Loucy (cell line): ENCODE measurements at regions not wholly inside any gene's neighbourhood (a gene's known extent, or its start where the extent isn't known, plus 50 kb on each side); places are given as distances from the start of the nearest gene placed in this dataset.

ENCODE experiments used
- H2AFZ ChIP-seq: fragments of 200-600 bp; sonication (generic); 2 replicates; pipeline ENCODE4 v1.6.0; 2016; ENCODE audit warnings: antibody characterized with exemption, mild to moderate bottlenecking, low read length, moderate library complexity
- H3F3A ChIP-seq: fragments of 200-600 bp; 2 replicates; pipeline ENCODE4 v1.6.0; 2016; ENCODE audit warnings: antibody characterized with exemption, low read depth, mild to moderate bottlenecking
- H3K27me3 ChIP-seq: fragments of 200-600 bp; sonication (generic); 2 replicates; pipeline ENCODE4 v1.6.1; 2014; ENCODE audit warnings: low read length, mild to moderate bottlenecking; ENCODE audit not compliant: insufficient read depth, poor library complexity, severe bottlenecking
- H3K36me3 ChIP-seq: fragments of 200-600 bp; sonication (generic); 2 replicates; pipeline ENCODE4 v1.6.1; 2016; ENCODE audit warnings: low read length; ENCODE audit not compliant: insufficient read depth
- H3K4me1 ChIP-seq: fragments of 200-600 bp; sonication (generic); 2 replicates; pipeline ENCODE4 v1.5.1; 2014; ENCODE audit warnings: low read length, mild to moderate bottlenecking; ENCODE audit not compliant: insufficient read depth, poor library complexity, severe bottlenecking
- H3K4me2 ChIP-seq: fragments of 200-600 bp; sonication (generic); 2 replicates; pipeline ENCODE4 v1.6.0; 2014; ENCODE audit warnings: antibody characterized with exemption, low read length, low read depth, mild to moderate bottlenecking; ENCODE audit not compliant: poor library complexity, severe bottlenecking
- H3K4me3 ChIP-seq: fragments of 200-600 bp; sonication (generic); 2 replicates; pipeline ENCODE4 v1.5.1; 2014; ENCODE audit warnings: low read length, mild to moderate bottlenecking, mixed read lengths; ENCODE audit not compliant: poor library complexity, severe bottlenecking
- H3K79me2 ChIP-seq: fragments of 200-600 bp; sonication (generic); 2 replicates; pipeline ENCODE4 v1.6.1; 2014; ENCODE audit warnings: low read length; ENCODE audit not compliant: insufficient read depth
- H3K9ac ChIP-seq: fragments of 200-600 bp; sonication (generic); 2 replicates; pipeline ENCODE4 v1.6.0; 2014; ENCODE audit warnings: mild to moderate bottlenecking, low read depth, low read length, moderate library complexity; ENCODE audit not compliant: poor library complexity, severe bottlenecking
- H3K9me2 ChIP-seq: fragments of 200-600 bp; sonication (generic); replicated peaks from 2 replicates; pipeline ENCODE4 v1.6.1; 2016; ENCODE audit warnings: low read depth, low read length, mixed read lengths
- H3K9me3 ChIP-seq: fragments of 200-600 bp; sonication (generic); 2 replicates; pipeline ENCODE4 v1.6.1; 2014; ENCODE audit warnings: mild to moderate bottlenecking, antibody characterized with exemption, low read length, low read depth; ENCODE audit not compliant: insufficient read depth
- H4K20me1 ChIP-seq: fragments of 200-600 bp; sonication (generic); 2 replicates; pipeline ENCODE4 v1.6.0; 2014; ENCODE audit warnings: antibody characterized with exemption, low read length, mild to moderate bottlenecking; ENCODE audit not compliant: insufficient read depth, poor library complexity, severe bottlenecking
- EZH2phosphoT487 ChIP-seq: fragments of 200-600 bp; IDR thresholded peaks from 2 replicates; pipeline ENCODE4 v1.6.1; 2018; ENCODE audit warnings: antibody characterized with exemption, mild to moderate bottlenecking, moderate library complexity, borderline replicate concordance
- TF ChIP-seq, protein P1 (sequence below): fragments of 200-600 bp; sonication (generic); conservative IDR thresholded peaks from 2 replicates; pipeline ENCODE4 v1.5.1; 2014; ENCODE audit warnings: mild to moderate bottlenecking, antibody characterized with exemption, low read length

DNA sequence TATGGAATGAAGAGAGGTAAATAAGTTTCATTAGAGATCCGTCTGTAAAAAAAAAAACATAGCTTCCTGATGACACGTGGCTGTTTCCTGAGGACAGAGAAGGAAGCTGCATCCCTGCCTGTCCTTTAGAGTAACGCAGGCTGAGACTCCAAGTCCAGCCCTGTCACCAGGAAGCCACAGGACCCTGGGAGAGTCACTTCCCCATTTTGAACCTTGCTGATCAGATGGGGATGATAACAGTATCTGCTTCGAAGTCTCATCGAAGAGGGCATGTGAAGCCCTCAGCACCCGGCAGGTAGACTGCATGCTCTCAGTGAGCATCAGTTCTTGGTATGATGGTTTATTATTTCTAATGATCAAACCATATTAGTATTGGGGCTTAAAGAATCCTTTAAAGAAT is 139.1 kb upstream of the KCNG1 start:
- Histone ChIP-seq H3K4me1 (no peaks in the 10 kb centered on the region), H3F3A (no peaks in the 10 kb centered on the region), H4K20me1 (no peaks in the 10 kb centered on the region), H2AFZ (no peak overlapping the region), H3K4me2 (no peak overlapping the region), H3K79me2 (no peaks in the 10 kb centered on the region), H3K9me2 (no peaks in the 10 kb centered on the region), H3K4me3 (no peak overlapping the region), H3K9me3 (no peaks in the 10 kb centered on the region), H3K36me3 (no peaks in the 10 kb centered on the region), H3K27me3 (no peaks in the 10 kb centered on the region), H3K9ac (no peak overlapping the region)
- TF ChIP-seq, protein P1, sequence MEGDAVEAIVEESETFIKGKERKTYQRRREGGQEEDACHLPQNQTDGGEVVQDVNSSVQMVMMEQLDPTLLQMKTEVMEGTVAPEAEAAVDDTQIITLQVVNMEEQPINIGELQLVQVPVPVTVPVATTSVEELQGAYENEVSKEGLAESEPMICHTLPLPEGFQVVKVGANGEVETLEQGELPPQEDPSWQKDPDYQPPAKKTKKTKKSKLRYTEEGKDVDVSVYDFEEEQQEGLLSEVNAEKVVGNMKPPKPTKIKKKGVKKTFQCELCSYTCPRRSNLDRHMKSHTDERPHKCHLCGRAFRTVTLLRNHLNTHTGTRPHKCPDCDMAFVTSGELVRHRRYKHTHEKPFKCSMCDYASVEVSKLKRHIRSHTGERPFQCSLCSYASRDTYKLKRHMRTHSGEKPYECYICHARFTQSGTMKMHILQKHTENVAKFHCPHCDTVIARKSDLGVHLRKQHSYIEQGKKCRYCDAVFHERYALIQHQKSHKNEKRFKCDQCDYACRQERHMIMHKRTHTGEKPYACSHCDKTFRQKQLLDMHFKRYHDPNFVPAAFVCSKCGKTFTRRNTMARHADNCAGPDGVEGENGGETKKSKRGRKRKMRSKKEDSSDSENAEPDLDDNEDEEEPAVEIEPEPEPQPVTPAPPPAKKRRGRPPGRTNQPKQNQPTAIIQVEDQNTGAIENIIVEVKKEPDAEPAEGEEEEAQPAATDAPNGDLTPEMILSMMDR = no peak
- TF ChIP-seq EZH2phosphoT487 = no peak

DNA sequence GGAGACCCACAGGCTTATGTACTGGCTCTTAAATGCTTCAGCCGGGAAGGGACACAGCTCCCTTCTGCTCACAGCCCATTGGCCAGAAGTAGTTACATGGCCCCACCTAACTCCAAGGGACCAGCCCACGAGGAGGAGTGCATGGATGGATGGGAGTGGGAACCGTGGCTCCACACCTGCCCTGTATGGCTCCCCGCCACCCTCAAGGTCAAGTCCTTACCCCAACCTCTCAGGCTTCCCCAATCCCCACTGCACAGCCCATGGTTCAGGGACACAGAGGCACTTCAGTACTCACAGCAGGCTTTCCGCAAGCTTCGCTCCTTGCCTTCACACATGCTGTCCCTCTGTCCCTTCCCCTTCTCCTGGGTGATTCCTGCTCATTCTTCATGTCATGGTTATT is 137.9 kb upstream of the KCNG1 start:
- no peaks in the 10 kb centered on the region for H3K9me2 ChIP-seq
- H3K4me1 ChIP-seq = no peaks in the 10 kb centered on the region
- H3F3A ChIP-seq = no peaks in the 10 kb centered on the region
- H3K4me2 ChIP-seq = no peak overlapping the region
- H3K36me3 ChIP-seq = no peaks in the 10 kb centered on the region
- no peak overlapping the region for H2AFZ ChIP-seq
- H4K20me1 ChIP-seq = no peaks in the 10 kb centered on the region
- H3K9ac ChIP-seq = no peak overlapping the region
- H3K9me3 ChIP-seq = no peaks in the 10 kb centered on the region
- H3K4me3 ChIP-seq = no peak overlapping the region
- no peaks in the 10 kb centered on the region for H3K79me2 ChIP-seq
- TF ChIP-seq, protein P1 = no peak
- no peak for TF ChIP-seq EZH2phosphoT487
- H3K27me3 ChIP-seq = no peaks in the 10 kb centered on the region

DNA sequence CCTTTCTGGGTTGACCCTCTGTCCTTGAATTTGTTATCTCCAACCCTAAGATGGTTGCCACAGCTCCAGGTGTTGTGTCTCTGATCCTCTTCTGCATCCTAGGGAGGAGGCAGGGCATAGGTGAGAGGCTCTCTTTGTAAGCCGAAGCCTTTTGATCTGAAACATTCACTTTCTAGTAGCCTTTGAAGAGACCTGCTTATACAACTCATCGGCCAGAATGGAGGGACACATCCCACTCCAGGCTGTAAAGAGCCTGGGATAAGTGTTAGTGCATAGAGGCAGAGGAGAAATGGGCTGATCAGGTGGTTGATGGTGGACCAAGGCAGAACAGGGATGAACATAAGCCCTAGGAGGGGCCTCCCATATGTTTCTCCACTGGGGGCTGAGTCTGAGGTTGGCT is 137.1 kb upstream of the KCNG1 start:
- Histone ChIP-seq H3K27me3 (no peaks in the 10 kb centered on the region), H3K9me3 (no peaks in the 10 kb centered on the region), H3K9ac (no peak overlapping the region), H2AFZ (no peak overlapping the region), H3F3A (no peaks in the 10 kb centered on the region), H3K79me2 (no peaks in the 10 kb centered on the region), H3K36me3 (no peaks in the 10 kb centered on the region), H3K9me2 (no peaks in the 10 kb centered on the region), H3K4me3 (no peak overlapping the region), H3K4me1 (no peaks in the 10 kb centered on the region), H4K20me1 (no peaks in the 10 kb centered on the region), H3K4me2 (no peak overlapping the region)
- TF ChIP-seq, protein P1 = no peak
